ENCODE measurements at regions not wholly inside any gene's neighbourhood (a gene's known extent, or its start where the extent isn't known, plus 50 kb on each side); places are given as distances from the start of the nearest gene placed in this dataset.

DNA sequence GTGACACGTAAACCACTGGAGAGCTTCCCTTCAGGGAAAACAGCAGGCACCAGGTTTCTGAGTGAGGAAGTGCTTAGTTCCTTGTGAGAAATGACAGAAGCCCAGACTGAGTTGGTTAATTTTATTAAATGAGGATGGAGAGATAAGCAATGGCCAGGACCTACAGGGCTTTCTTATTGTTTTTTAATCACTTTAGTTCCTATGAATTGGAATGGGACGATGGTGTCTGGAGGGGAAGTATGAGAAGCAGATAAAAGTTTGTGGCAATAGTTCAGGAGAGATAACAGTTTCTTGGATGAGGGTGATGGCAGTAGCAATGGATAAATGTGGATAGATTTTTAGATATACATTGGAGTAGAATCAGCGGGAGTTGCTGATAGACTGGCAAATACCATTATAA, 86.5 kb upstream of the PTPRR start (continued):
- no peak for TF ChIP-seq MEF2A (IDR thresholded peaks at IDR 0.05; ENCODE audit: borderline replicate concordance, low read depth)
- TF ChIP-seq RFX5 (IDR thresholded peaks at IDR 0.05; ENCODE audit: low read length), result 0 out of 2 replicates have a peak, but pooled peaks have one; percentile 35
- TF ChIP-seq GATA2 (CRISPR knock-in tag; IDR thresholded peaks at IDR 0.05), result peak; percentile 92
- TF ChIP-seq, protein P1, sequence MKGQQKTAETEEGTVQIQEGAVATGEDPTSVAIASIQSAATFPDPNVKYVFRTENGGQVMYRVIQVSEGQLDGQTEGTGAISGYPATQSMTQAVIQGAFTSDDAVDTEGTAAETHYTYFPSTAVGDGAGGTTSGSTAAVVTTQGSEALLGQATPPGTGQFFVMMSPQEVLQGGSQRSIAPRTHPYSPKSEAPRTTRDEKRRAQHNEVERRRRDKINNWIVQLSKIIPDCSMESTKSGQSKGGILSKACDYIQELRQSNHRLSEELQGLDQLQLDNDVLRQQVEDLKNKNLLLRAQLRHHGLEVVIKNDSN (IDR thresholded peaks at IDR 0.05; ENCODE audit: borderline replicate concordance, low read depth), result no peak
- no peak for TF ChIP-seq TAF1 (IDR thresholded peaks at IDR 0.05; ENCODE audit: borderline replicate concordance, low read depth, low read length)
- TF ChIP-seq, protein P2, sequence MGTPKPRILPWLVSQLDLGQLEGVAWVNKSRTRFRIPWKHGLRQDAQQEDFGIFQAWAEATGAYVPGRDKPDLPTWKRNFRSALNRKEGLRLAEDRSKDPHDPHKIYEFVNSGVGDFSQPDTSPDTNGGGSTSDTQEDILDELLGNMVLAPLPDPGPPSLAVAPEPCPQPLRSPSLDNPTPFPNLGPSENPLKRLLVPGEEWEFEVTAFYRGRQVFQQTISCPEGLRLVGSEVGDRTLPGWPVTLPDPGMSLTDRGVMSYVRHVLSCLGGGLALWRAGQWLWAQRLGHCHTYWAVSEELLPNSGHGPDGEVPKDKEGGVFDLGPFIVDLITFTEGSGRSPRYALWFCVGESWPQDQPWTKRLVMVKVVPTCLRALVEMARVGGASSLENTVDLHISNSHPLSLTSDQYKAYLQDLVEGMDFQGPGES (IDR thresholded peaks at IDR 0.05; ENCODE audit: low read depth, low read length), result no peak
- peak; percentile 77 for TF ChIP-seq CHD2 (IDR thresholded peaks at IDR 0.05; ENCODE audit: low read length, partially characterized antibody)
- no peak for TF ChIP-seq YY1 (IDR thresholded peaks at IDR 0.05; ENCODE audit: low read depth)
- peak; percentile 21; the same call in 1 of the 2 replicates for TF ChIP-seq RAD21 (IDR thresholded peaks at IDR 0.05; ENCODE audit: low read length)
- no peak for TF ChIP-seq JUND (IDR thresholded peaks at IDR 0.05)
- no peak for TF ChIP-seq NRF1 (IDR thresholded peaks at IDR 0.05; ENCODE audit: low read depth, low read length)
- 0 out of 2 replicates have a peak, but pooled peaks have one; percentile 27 for TF ChIP-seq NFIC (IDR thresholded peaks at IDR 0.05; ENCODE audit: borderline replicate concordance)
- TF ChIP-seq EP300 (IDR thresholded peaks at IDR 0.05; ENCODE audit: borderline replicate concordance in 1 of 2, low read depth in 1 of 2, low read length in 1 of 2), result peak; percentile 33 to 99; a peak in 3 of 4 replicates

DNA sequence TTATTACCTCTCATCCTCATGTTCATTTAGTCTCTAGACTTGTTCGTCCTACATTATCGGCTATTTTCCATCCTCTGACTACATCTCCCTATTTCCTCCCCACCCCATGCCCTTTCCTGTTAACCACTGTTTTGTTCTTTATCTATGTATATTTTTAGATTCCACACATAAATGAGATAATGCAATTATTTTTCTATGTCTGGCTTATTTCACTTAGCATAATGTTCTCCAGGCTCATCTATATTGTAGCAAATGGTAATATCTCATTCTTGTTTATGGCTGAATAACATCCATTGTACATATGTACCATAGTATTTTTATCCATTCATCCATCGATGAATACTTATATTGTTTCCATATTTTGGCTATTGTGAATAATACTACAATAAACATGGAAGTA, 84.6 kb upstream of the PTPRR start:
- H3K9me2 ChIP-seq, result no peaks in the 10 kb centered on the region
- POLR2A ChIA-PET, result no interaction called here
- H2AFZ ChIP-seq (ENCODE audit: low read depth), result no peak overlapping the region
- H3K27ac ChIP-seq (ENCODE audit: low read depth in 2 of 2, low read length in 1 of 2), result peak overlapping the region in 1 of 2 experiments; percentile 92; a peak in 2 of 4 replicates
- no peaks in the 10 kb centered on the region for H3K36me3 ChIP-seq (replicated peaks in 1 of 2; ENCODE audit: control insufficient read depth in 1 of 2, insufficient read depth in 2 of 2, low read length in 1 of 2)
- H3K27me3 ChIP-seq (ENCODE audit: insufficient read depth), result no peaks in the 10 kb centered on the region
- H3K4me1 ChIP-seq (ENCODE audit: control insufficient read depth in 1 of 2, insufficient read depth in 2 of 2, low read depth in 1 of 2, low read length in 1 of 2), result peaks cover 0 to 29% of the 10 kb centered on the region in 2 experiments; a peak in 2 of 4 replicates
- DNase-seq, result no peak
- no peaks in the 10 kb centered on the region for H4K20me1 ChIP-seq (ENCODE audit: insufficient read depth)
- no peaks in the 10 kb centered on the region for H3K79me2 ChIP-seq (ENCODE audit: insufficient read depth)
- no peaks in the 10 kb centered on the region for H3K9me3 ChIP-seq
- no peak overlapping the region for H3K4me2 ChIP-seq
- H3K4me3 ChIP-seq (ENCODE audit: low read depth in 2 of 2, low read length in 1 of 2), result no peak overlapping the region
- 48% methylated on average over 3 of the region's 3 CpGs for WGBS (ENCODE audit: low lambda C conversion rate)
- H3K9ac ChIP-seq, result no peak overlapping the region
- CTCF ChIA-PET, result no interaction called here
- H3F3A ChIP-seq (replicated peaks; ENCODE audit: insufficient read depth), result no peaks in the 10 kb centered on the region
- TF ChIP-seq, protein P3, sequence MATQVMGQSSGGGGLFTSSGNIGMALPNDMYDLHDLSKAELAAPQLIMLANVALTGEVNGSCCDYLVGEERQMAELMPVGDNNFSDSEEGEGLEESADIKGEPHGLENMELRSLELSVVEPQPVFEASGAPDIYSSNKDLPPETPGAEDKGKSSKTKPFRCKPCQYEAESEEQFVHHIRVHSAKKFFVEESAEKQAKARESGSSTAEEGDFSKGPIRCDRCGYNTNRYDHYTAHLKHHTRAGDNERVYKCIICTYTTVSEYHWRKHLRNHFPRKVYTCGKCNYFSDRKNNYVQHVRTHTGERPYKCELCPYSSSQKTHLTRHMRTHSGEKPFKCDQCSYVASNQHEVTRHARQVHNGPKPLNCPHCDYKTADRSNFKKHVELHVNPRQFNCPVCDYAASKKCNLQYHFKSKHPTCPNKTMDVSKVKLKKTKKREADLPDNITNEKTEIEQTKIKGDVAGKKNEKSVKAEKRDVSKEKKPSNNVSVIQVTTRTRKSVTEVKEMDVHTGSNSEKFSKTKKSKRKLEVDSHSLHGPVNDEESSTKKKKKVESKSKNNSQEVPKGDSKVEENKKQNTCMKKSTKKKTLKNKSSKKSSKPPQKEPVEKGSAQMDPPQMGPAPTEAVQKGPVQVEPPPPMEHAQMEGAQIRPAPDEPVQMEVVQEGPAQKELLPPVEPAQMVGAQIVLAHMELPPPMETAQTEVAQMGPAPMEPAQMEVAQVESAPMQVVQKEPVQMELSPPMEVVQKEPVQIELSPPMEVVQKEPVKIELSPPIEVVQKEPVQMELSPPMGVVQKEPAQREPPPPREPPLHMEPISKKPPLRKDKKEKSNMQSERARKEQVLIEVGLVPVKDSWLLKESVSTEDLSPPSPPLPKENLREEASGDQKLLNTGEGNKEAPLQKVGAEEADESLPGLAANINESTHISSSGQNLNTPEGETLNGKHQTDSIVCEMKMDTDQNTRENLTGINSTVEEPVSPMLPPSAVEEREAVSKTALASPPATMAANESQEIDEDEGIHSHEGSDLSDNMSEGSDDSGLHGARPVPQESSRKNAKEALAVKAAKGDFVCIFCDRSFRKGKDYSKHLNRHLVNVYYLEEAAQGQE (IDR thresholded peaks at IDR 0.05; ENCODE audit: low read depth, low read length), result no peak
- TF ChIP-seq SMC3 (IDR thresholded peaks at IDR 0.05; ENCODE audit: low read depth, low read length), result no peak
- TF ChIP-seq, protein P1 (IDR thresholded peaks at IDR 0.05; ENCODE audit: borderline replicate concordance, low read depth), result no peak
- no peak for TF ChIP-seq MXI1 (IDR thresholded peaks at IDR 0.05; ENCODE audit: low read depth, low read length)
- TF ChIP-seq, protein P4, sequence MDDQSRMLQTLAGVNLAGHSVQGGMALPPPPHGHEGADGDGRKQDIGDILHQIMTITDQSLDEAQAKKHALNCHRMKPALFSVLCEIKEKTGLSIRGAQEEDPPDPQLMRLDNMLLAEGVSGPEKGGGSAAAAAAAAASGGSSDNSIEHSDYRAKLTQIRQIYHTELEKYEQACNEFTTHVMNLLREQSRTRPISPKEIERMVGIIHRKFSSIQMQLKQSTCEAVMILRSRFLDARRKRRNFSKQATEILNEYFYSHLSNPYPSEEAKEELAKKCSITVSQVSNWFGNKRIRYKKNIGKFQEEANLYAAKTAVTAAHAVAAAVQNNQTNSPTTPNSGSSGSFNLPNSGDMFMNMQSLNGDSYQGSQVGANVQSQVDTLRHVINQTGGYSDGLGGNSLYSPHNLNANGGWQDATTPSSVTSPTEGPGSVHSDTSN (IDR thresholded peaks at IDR 0.05), result no peak
- no peak for TF ChIP-seq CHD2 (IDR thresholded peaks at IDR 0.05; ENCODE audit: low read length, partially characterized antibody)
- TF ChIP-seq POLR2AphosphoS5 (IDR thresholded peaks at IDR 0.05; ENCODE audit: low read depth, low read length), result no peak
- TF ChIP-seq, protein P5, sequence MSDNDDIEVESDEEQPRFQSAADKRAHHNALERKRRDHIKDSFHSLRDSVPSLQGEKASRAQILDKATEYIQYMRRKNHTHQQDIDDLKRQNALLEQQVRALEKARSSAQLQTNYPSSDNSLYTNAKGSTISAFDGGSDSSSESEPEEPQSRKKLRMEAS (IDR thresholded peaks at IDR 0.05; ENCODE audit: low read depth), result no peak
- TF ChIP-seq EP300 (IDR thresholded peaks at IDR 0.05; ENCODE audit: borderline replicate concordance in 1 of 2, low read depth in 1 of 2, low read length in 1 of 2), result peak in 1 of 2 experiments; percentile 97; a peak in 2 of 4 replicates
- TF ChIP-seq RCOR1 (IDR thresholded peaks at IDR 0.05; ENCODE audit: low read length), result no peak
- TF ChIP-seq TEAD4 (IDR thresholded peaks at IDR 0.05; ENCODE audit: borderline replicate concordance, insufficient read depth), result 0 out of 2 replicates have a peak, but pooled peaks have one; percentile 33
- TF ChIP-seq GABPA (IDR thresholded peaks at IDR 0.05; ENCODE audit: low read depth), result no peak
- peak; percentile 55 for TF ChIP-seq TCF12 (IDR thresholded peaks at IDR 0.05)
- no peak for TF ChIP-seq SIN3A (IDR thresholded peaks at IDR 0.05; ENCODE audit: borderline replicate concordance, low read depth, low read length)
- TF ChIP-seq ELF1 (IDR thresholded peaks at IDR 0.05), result no peak
- peak; percentile 56 for TF ChIP-seq GATA2 (CRISPR knock-in tag; IDR thresholded peaks at IDR 0.05)
- no peak for TF ChIP-seq NFIC (IDR thresholded peaks at IDR 0.05; ENCODE audit: borderline replicate concordance)
- no peak for TF ChIP-seq EZH2phosphoT487 (IDR thresholded peaks at IDR 0.05; ENCODE audit: borderline replicate concordance, low read depth)
